SK-N-SH (cell line): ENCODE measurements at regions not wholly inside any gene's neighbourhood (a gene's known extent, or its start where the extent isn't known, plus 50 kb on each side); places are given as distances from the start of the nearest gene placed in this dataset.

Experiments
- CHD2 ChIP-seq: fragments of 150-350 bp; IDR thresholded peaks from 2 replicates; pipeline ENCODE4 v1.6.1; 2018; ENCODE audit warnings: low read length; ENCODE audit not compliant: partially characterized antibody
- CTCF ChIP-seq: fragments of 200-600 bp; sonication (generic); IDR thresholded peaks from 2 replicates; pipeline ENCODE4 v1.6.1; 2017; ENCODE audit warnings: antibody characterized with exemption, mild to moderate bottlenecking, moderate library complexity
- EP300 ChIP-seq, 2 experiments: IDR thresholded peaks; 2 replicates each; pipeline versions ENCODE4 v1.4.0 to v1.6.1; 2012; ENCODE audit warnings: borderline replicate concordance in 1 of 2, low read depth in 1 of 2, low read length in 1 of 2
- FOSL2 ChIP-seq: IDR thresholded peaks from 2 replicates; pipeline ENCODE4 v1.4.0; 2012; ENCODE audit warnings: low read depth, mild to moderate bottlenecking, moderate library complexity, borderline replicate concordance
- JUND ChIP-seq: IDR thresholded peaks from 2 replicates; pipeline ENCODE4 v1.4.0; 2012
- POLR2AphosphoS5 ChIP-seq: IDR thresholded peaks from 2 replicates; pipeline ENCODE4 v1.6.1; 2012; ENCODE audit warnings: low read depth, low read length
- RAD21 ChIP-seq: IDR thresholded peaks from 2 replicates; pipeline ENCODE4 v1.6.1; 2012; ENCODE audit warnings: mild to moderate bottlenecking, low read length
- REST ChIP-seq: IDR thresholded peaks from 2 replicates; pipeline ENCODE4 v1.6.1; 2012; ENCODE audit warnings: mild to moderate bottlenecking, low read depth, low read length, moderate library complexity
- TF ChIP-seq, protein P1 (sequence below): IDR thresholded peaks from 2 replicates; pipeline ENCODE4 v1.4.0; 2012; ENCODE audit warnings: low read depth, borderline replicate concordance

- TF ChIP-seq FOSL2 (no peak), CTCF (no peak), CHD2 (no peak), POLR2AphosphoS5 (no peak), RAD21 (no peak), REST (no peak), EP300 (IDR thresholded peaks at IDR 0.05; ENCODE audit: borderline replicate concordance in 1 of 2, low read depth in 1 of 2, low read length in 1 of 2) (no peak), JUND (no peak)
- TF ChIP-seq, protein P1, sequence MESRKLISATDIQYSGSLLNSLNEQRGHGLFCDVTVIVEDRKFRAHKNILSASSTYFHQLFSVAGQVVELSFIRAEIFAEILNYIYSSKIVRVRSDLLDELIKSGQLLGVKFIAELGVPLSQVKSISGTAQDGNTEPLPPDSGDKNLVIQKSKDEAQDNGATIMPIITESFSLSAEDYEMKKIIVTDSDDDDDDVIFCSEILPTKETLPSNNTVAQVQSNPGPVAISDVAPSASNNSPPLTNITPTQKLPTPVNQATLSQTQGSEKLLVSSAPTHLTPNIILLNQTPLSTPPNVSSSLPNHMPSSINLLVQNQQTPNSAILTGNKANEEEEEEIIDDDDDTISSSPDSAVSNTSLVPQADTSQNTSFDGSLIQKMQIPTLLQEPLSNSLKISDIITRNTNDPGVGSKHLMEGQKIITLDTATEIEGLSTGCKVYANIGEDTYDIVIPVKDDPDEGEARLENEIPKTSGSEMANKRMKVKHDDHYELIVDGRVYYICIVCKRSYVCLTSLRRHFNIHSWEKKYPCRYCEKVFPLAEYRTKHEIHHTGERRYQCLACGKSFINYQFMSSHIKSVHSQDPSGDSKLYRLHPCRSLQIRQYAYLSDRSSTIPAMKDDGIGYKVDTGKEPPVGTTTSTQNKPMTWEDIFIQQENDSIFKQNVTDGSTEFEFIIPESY: no peak
Measured at GRCh38 chr13:34547929-34548328, 394.1 kb upstream of the NBEA start.
